SK-N-SH treated with all-trans-retinoic acid at 6 μM for 48 hours (cell line): ENCODE measurements at regions not wholly inside any gene's neighbourhood (a gene's known extent, or its start where the extent isn't known, plus 50 kb on each side); places are given as distances from the start of the nearest gene placed in this dataset.

Experiments used
- ARNTL ChIP-seq: fragments of 450-650 bp; formaldehyde crosslinking; IDR thresholded peaks from 2 replicates; pipeline ENCODE4 v1.5.0; 2020; ENCODE audit warnings: low read depth, mild to moderate bottlenecking, moderate library complexity, borderline replicate concordance
- GLIS3 ChIP-seq: fragments of 250-450 bp; sonication (Bioruptor Pico); IDR thresholded peaks from 2 replicates; pipeline ENCODE4 v1.5.0; 2020; ENCODE audit warnings: mild to moderate bottlenecking, moderate library complexity
- RARB ChIP-seq: fragments of 250-450 bp; sonication (Bioruptor Pico); IDR thresholded peaks from 2 replicates; pipeline ENCODE4 v1.8.0; 2021; ENCODE audit warnings: mild to moderate bottlenecking, moderate library complexity
- ZFP30 ChIP-seq: fragments of 450-650 bp; formaldehyde crosslinking; IDR thresholded peaks from 2 replicates; pipeline ENCODE4 v1.5.0; 2022; ENCODE audit warnings: mild to moderate bottlenecking, moderate library complexity
- ZNF565 ChIP-seq: fragments of 450-650 bp; formaldehyde crosslinking; conservative IDR thresholded peaks from 2 replicates; pipeline ENCODE4 v1.5.0; 2020; ENCODE audit warnings: low read depth, mild to moderate bottlenecking, moderate library complexity
- ZNF8 ChIP-seq: fragments of 450-650 bp; formaldehyde crosslinking; IDR thresholded peaks from 2 replicates; pipeline ENCODE4 v1.5.0; 2020; ENCODE audit warnings: mild to moderate bottlenecking, moderate library complexity

DNA sequence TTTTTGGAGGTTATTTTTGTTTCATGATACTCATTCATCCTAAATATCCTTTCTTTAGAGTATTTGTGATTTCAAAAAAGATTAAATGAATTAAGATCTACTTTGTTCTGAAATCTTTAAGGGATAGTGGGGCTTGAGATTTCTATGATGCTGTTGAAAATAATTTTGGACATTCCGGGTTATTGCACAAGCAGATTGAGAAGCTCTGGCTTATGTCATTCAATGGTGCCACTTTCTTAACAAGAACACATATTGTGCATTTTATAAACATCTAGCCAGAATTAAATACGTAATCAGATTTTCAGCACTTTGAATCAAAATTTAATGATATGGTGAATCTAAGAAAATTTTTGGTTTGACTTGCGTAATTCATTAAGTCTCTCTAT lies 207.7 kb upstream of the COL3A1 start:
- TF ChIP-seq RARB (CRISPR knock-in tag) (no peak), ZNF565 (no peak), ARNTL (CRISPR knock-in tag) (no peak), ZNF8 (no peak), ZFP30 (no peak), GLIS3 (CRISPR knock-in tag) (no peak)
